ENCODE measurements at regions not wholly inside any gene's neighbourhood (a gene's known extent, or its start where the extent isn't known, plus 50 kb on each side); places are given as distances from the start of the nearest gene placed in this dataset.

- TF ChIP-seq CTCF (IDR thresholded peaks at IDR 0.05) (no peak), POLR2A (IDR thresholded peaks at IDR 0.05) (no peak)
Observed at GRCh38 chr4:81577392-81577791, 105.7 kb upstream of the RASGEF1B start.
